ENCODE measurements at regions not wholly inside any gene's neighbourhood (a gene's known extent, or its start where the extent isn't known, plus 50 kb on each side); places are given as distances from the start of the nearest gene placed in this dataset.

GRCh38 chr13:90740099-90740498, 607.4 kb upstream of the MIR17HG start:
- DNase-seq, result no peak

- no peak for DNase-seq
These were observed 605.1 kb upstream of the MIR17HG start for GRCh38 chr13:90742381-90742780.

GRCh38 chr13:90746230-90746629, 601.3 kb upstream of the MIR17HG start:
- no peak for DNase-seq

- DNase-seq, result no peak
These were observed 597.5 kb upstream of the MIR17HG start for GRCh38 chr13:90750021-90750420.

GRCh38 chr13:90751026-90751425, 596.5 kb upstream of the MIR17HG start:
- no peak for DNase-seq

GRCh38 chr13:90752070-90752469, 595.4 kb upstream of the MIR17HG start:
- no peak for DNase-seq

GRCh38 chr13:90757127-90757680, 590.3 kb upstream of the MIR17HG start:
- DNase-seq, result no peak

GRCh38 chr13:90760639-90761038, 586.8 kb upstream of the MIR17HG start:
- DNase-seq, result no peak

- no peak for DNase-seq
These were observed 583.9 kb upstream of the MIR17HG start for GRCh38 chr13:90763476-90764150.

- no peak for DNase-seq
These were observed 581.0 kb upstream of the MIR17HG start for GRCh38 chr13:90766386-90766902.

- DNase-seq, result no peak
These were observed 579.4 kb upstream of the MIR17HG start for GRCh38 chr13:90768116-90768515.

- no peak for DNase-seq
These were observed 578.1 kb upstream of the MIR17HG start for GRCh38 chr13:90769387-90769786.

- no peak for DNase-seq
These were observed 577.2 kb upstream of the MIR17HG start for GRCh38 chr13:90770334-90770733.

GRCh38 chr13:90773681-90774080, 573.8 kb upstream of the MIR17HG start:
- no peak for DNase-seq

- DNase-seq, result no peak
These were observed 571.3 kb upstream of the MIR17HG start for GRCh38 chr13:90776051-90776748.

GRCh38 chr13:90783273-90783672, 564.2 kb upstream of the MIR17HG start:
- no peak for DNase-seq

GRCh38 chr13:90787007-90787406, 560.5 kb upstream of the MIR17HG start:
- no peak for DNase-seq

- no peak for DNase-seq
These were observed 555.2 kb upstream of the MIR17HG start for GRCh38 chr13:90792335-90792734.

GRCh38 chr13:90793261-90793820, 554.1 kb upstream of the MIR17HG start:
- DNase-seq, result no peak

- DNase-seq, result no peak
These were observed 551.0 kb upstream of the MIR17HG start for GRCh38 chr13:90796474-90796873.

- no peak for DNase-seq
These were observed 550.2 kb upstream of the MIR17HG start for GRCh38 chr13:90797335-90797734.

- no peak for DNase-seq
These were observed 549.1 kb upstream of the MIR17HG start for GRCh38 chr13:90798381-90798780.

- DNase-seq, result no peak
These were observed 547.3 kb upstream of the MIR17HG start for GRCh38 chr13:90800082-90800746.

Measured in stimulated activated naive CD4-positive, alpha-beta T cell (primary cell).